Heart right ventricle (tissue), 16 donors: ENCODE measurements at regions not wholly inside any gene's neighbourhood (a gene's known extent, or its start where the extent isn't known, plus 50 kb on each side); places are given as distances from the start of the nearest gene placed in this dataset.
A peak's percentile ranks its signal among the peaks of the same experiment; 100 is the strongest.
"Not testable (repeated sequence)": the region's sequence is repeated elsewhere in the genome, so short reads cannot be mapped to it uniquely, and the experiment has no call there.

ENCODE experiments used
- ATAC-seq, 8 donors: fragments of 200-7000 bp; cut with Tn5 transposase; one replicate each; pipeline ENCODE4 v1.9.1; 2020; ENCODE audit warnings: mild to moderate bottlenecking in 8 of 8, moderate library complexity in 8 of 8, moderate number of reproducible peaks in 1 of 8
- DNase-seq, 2 donors: peaks; one replicate each; pipeline ENCODE4 v3.0.0-alpha.2; 2020
- H3K27ac ChIP-seq, 10 donors: fragments of 200-600 bp; sonication (generic) in 2 of 10; one replicate each; pipeline versions ENCODE4 v1.5.0 to v1.8.0; 2020 to 2022; ENCODE audit warnings: mild to moderate bottlenecking in 3 of 10
- H3K27me3 ChIP-seq, 7 donors: fragments of 200-600 bp; one replicate each; pipeline ENCODE4 v1.8.0; 2021 to 2022; ENCODE audit warnings: mild to moderate bottlenecking in 2 of 7
- H3K36me3 ChIP-seq, 9 donors: fragments of 200-600 bp; sonication (generic) in 1 of 9; one replicate each; pipeline versions ENCODE4 v1.5.0 to v1.8.0; 2020 to 2022; ENCODE audit warnings: mild to moderate bottlenecking in 2 of 9
- H3K4me1 ChIP-seq, 9 donors: fragments of 200-600 bp; sonication (generic) in 1 of 9; one replicate each; pipeline versions ENCODE4 v1.5.0 to v1.8.0; 2020 to 2022; ENCODE audit warnings: mild to moderate bottlenecking in 4 of 9
- H3K4me3 ChIP-seq, 10 donors: fragments of 200-600 bp; sonication (generic) in 2 of 10; one replicate each; pipeline versions ENCODE4 v1.5.0 to v1.8.0; 2020 to 2022; ENCODE audit warnings: mild to moderate bottlenecking in 7 of 10, moderate library complexity in 2 of 10
- H3K9me3 ChIP-seq, 11 donors: fragments of 200-600 bp in 10 of 11; sonication (generic) in 2 of 11; one replicate each; pipeline versions ENCODE4 v1.5.0 to v1.8.0; 2013 to 2022; ENCODE audit warnings: mild to moderate bottlenecking in 2 of 11, control low read depth in 1 of 11, moderate library complexity in 1 of 11
- CTCF ChIP-seq, 9 donors: fragments of 200-600 bp; sonication (generic) in 2 of 9; IDR thresholded peaks; one replicate each; pipeline versions ENCODE4 v1.5.0 to v1.8.0; 2021 to 2022; ENCODE audit warnings: antibody characterized with exemption in 9 of 9, mild to moderate bottlenecking in 5 of 9, moderate library complexity in 1 of 9
- WGBS, 2 donors: extraction: QIAGEN DNeasy Blood & Tissue Kit; methylation state at CpG; one replicate each; pipeline ENCODE4 v1.1.7; 2013; ENCODE audit warnings: inconsistent platforms in 1 of 2; 5-methylcytosine and 5-hydroxymethylcytosine counted together
- intact Hi-C, 10 donors: fragments of 100-400 bp; cut with DNase I; formaldehyde crosslinking; loops; one replicate each; pipeline versions ENCODE4 v1.11.1 to v1.14.2; 2022
- donor health status: Arrhythmogenic right ventricular cardiomyopathy.
- donor health status: ischemic (EF 13 %, LVEDD 7.1; RV severe dilation, severe dysfunction).
- donor health status: healthy with polysubstance abuse.
- donor health status: DM: no; HTN: yes; CAD: no.
- donor health status: DM: no; HTN: no; CAD: no.
- donor health status: ischemic (EF 25% LVEDD 6.9; RV normal size, moderate dysfunction).
- donor health status: ischemic (EF 25% LVEDD 5.7; RV mildly dilated, moderate dysfunction).
- donor health status: healthy.
- donor health status: DM: yes; HTN: yes; CAD: no.
- donor health status: Ischemic cardiomyopathy.
- donor health status: ischemic (EF 35%, LVEDD 5.7; RV mildly dilated, moderate dysfunction).
- donor health status: nonischemic (EF 11% LVEDD 7.7; RV severe dilation, severe dysfunction).
- donor health status: DM: yes; HTN: yes; CAD: no.
- donor health status: PGD.
- donor health status: ischemic (EF 29% LVEDD 5.4; RV normal size, mild dysfunction).
- donor health status: nonischemic (EF 23%, LVEDD 6.1; RV moderate dilation, normal function).

- DNase-seq, result no peak
- Histone ChIP-seq H3K27me3 (peaks cover 0 to 23% (median 0%) of the 10 kb centered on the region in 7 donors), H3K27ac (no peak overlapping the region), H3K4me3 (no peak overlapping the region), H3K4me1 (peaks cover 0 to 20% (median 6%) of the 10 kb centered on the region in 9 donors), H3K9me3 (no peaks in the 10 kb centered on the region), H3K36me3 (no peaks in the 10 kb centered on the region)
- 83 to 87% methylated on average over 21 of the region's 21 CpGs for WGBS, 2 donors
- no peak for ATAC-seq
- intact Hi-C loops, result no loop called here
- TF ChIP-seq CTCF (IDR thresholded peaks at IDR 0.05), result no peak
These were observed 167.0 kb downstream of the ERMARD start for GRCh38 chr6:169918239-169918953.

GRCh38 chr6:169917153-169917552 lies 165.7 kb downstream of the ERMARD start:
- intact Hi-C loops, result no loop called here
- DNase-seq (no peak), ATAC-seq (no peak)
- Histone ChIP-seq H3K27ac (no peak overlapping the region), H3K27me3 (peaks cover 0 to 17% (median 0%) of the 10 kb centered on the region in 7 donors), H3K4me3 (no peak overlapping the region), H3K36me3 (no peaks in the 10 kb centered on the region), H3K9me3 (no peaks in the 10 kb centered on the region), H3K4me1 (peaks cover 0 to 20% (median 6%) of the 10 kb centered on the region in 9 donors)
- WGBS, 2 donors, result 88 to 95% methylated on average over 3 of the region's 3 CpGs
- no peak for TF ChIP-seq CTCF (IDR thresholded peaks at IDR 0.05)

GRCh38 chr6:169915769-169916550 lies 164.5 kb downstream of the ERMARD start:
- 57 to 64% methylated on average over 22 of the region's 22 CpGs for WGBS, 2 donors
- no peak overlapping the region for H3K27ac ChIP-seq
- intact Hi-C loops, result no loop called here
- ATAC-seq (peak in 7 of 8 donors; percentile 31 to 62 (median 50)), DNase-seq (no peak)
- H3K4me1 ChIP-seq, result peaks cover 0 to 20% (median 6%) of the 10 kb centered on the region in 9 donors
- TF ChIP-seq CTCF (IDR thresholded peaks at IDR 0.05), result no peak
- H3K4me3 ChIP-seq, result no peak overlapping the region
- no peaks in the 10 kb centered on the region for H3K9me3 ChIP-seq
- peaks cover 0 to 16% (median 0%) of the 10 kb centered on the region in 7 donors for H3K27me3 ChIP-seq
- no peaks in the 10 kb centered on the region for H3K36me3 ChIP-seq

GRCh38 chr6:169913745-169914144 lies 162.3 kb downstream of the ERMARD start:
- intact Hi-C loops, result not testable (repeated sequence)
- 95 to 96% methylated on average over 3 of the region's 3 CpGs for WGBS, 2 donors

More at GRCh38 chr6:169913745-169914144, 162.3 kb downstream of the ERMARD start:
- DNase-seq, H3K4me3 ChIP-seq, H3K27ac ChIP-seq, H3K36me3 ChIP-seq, ATAC-seq, H3K9me3 ChIP-seq, H3K27me3 ChIP-seq: not testable (repeated sequence)
- peaks cover 0 to 20% (median 6%) of the 10 kb centered on the region in 9 donors for H3K4me1 ChIP-seq
